ENCODE measurements at regions not wholly inside any gene's neighbourhood (a gene's known extent, or its start where the extent isn't known, plus 50 kb on each side); places are given as distances from the start of the nearest gene placed in this dataset.

- TF ChIP-seq POLR2AphosphoS5 (IDR thresholded peaks at IDR 0.05; ENCODE audit: low read depth, low read length) (no peak), POLR2A (IDR thresholded peaks at IDR 0.05; ENCODE audit: low read depth, low read length) (no peak), TAF1 (IDR thresholded peaks at IDR 0.05; ENCODE audit: borderline replicate concordance, low read depth, low read length) (no peak)
Observed at GRCh38 chr3:87173776-87174175, 53.3 kb upstream of the CHMP2B start.
